RPMI7951 (cell line): ENCODE measurements at regions not wholly inside any gene's neighbourhood (a gene's known extent, or its start where the extent isn't known, plus 50 kb on each side); places are given as distances from the start of the nearest gene placed in this dataset.

Experiments
- DNase-seq: peaks from one replicate; pipeline ENCODE4 v3.0.0-alpha.2; 2012; ENCODE audit warnings: low read depth

GRCh38 chr13:26989957-26990713 lies 181.5 kb downstream of the USP12 start:
- no peak for DNase-seq

GRCh38 chr13:26989261-26989956 lies 182.2 kb downstream of the USP12 start:
- no peak for DNase-seq

- DNase-seq: no peak
These were observed 183.4 kb downstream of the USP12 start for GRCh38 chr13:26988059-26988769.

- DNase-seq: no peak
These were observed 184.1 kb downstream of the USP12 start for GRCh38 chr13:26987486-26988013.

GRCh38 chr13:26985285-26985878 lies 186.2 kb downstream of the USP12 start:
- DNase-seq: peak; percentile 68

- DNase-seq: no peak
These were observed 187.3 kb downstream of the USP12 start for GRCh38 chr13:26984337-26984736.

- DNase-seq: peak; percentile 34
These were observed 187.9 kb downstream of the USP12 start for GRCh38 chr13:26983543-26984320.

- DNase-seq: no peak
These were observed 191.2 kb downstream of the USP12 start for GRCh38 chr13:26980099-26981031.

- no peak for DNase-seq
These were observed 192.3 kb downstream of the USP12 start for GRCh38 chr13:26979334-26979733.

GRCh38 chr13:26978081-26978860 lies 193.3 kb downstream of the USP12 start:
- DNase-seq: no peak

- DNase-seq: peak; percentile 54
These were observed 194.1 kb downstream of the USP12 start for GRCh38 chr13:26977541-26977940.

- no peak for DNase-seq
These were observed 195.3 kb downstream of the USP12 start for GRCh38 chr13:26976313-26976712.

- no peak for DNase-seq
These were observed 197.7 kb downstream of the USP12 start for GRCh38 chr13:26973946-26974345.

GRCh38 chr13:26973295-26973694 lies 198.3 kb downstream of the USP12 start:
- no peak for DNase-seq

- DNase-seq: peak; percentile 39
These were observed 199.4 kb downstream of the USP12 start for GRCh38 chr13:26971990-26972887.

- DNase-seq: peak; percentile 65
These were observed 202.9 kb downstream of the USP12 start for GRCh38 chr13:26968431-26969341.
